ENCODE measurements at regions not wholly inside any gene's neighbourhood (a gene's known extent, or its start where the extent isn't known, plus 50 kb on each side); places are given as distances from the start of the nearest gene placed in this dataset.

DNA sequence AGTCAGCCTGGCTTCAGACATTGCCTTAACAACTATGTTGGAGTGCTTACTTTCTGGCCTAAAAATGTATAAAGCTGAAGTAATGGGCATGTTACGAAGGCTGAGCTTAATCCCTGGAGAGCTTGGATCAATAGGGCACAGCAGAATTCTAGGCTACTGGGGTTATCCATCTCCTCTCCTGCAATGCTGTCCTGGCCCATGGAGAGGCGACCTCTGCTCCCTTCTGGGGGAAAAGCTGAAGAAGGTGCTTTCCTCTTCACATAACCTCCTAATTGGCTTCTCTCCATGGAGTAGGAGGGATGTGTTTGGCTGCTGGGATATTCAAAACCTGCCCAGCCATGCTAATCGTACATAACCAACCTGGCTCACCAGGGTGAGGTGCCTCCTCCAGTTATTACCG, 403.5 kb downstream of the DMRT2 start:
- TF ChIP-seq, protein P1, sequence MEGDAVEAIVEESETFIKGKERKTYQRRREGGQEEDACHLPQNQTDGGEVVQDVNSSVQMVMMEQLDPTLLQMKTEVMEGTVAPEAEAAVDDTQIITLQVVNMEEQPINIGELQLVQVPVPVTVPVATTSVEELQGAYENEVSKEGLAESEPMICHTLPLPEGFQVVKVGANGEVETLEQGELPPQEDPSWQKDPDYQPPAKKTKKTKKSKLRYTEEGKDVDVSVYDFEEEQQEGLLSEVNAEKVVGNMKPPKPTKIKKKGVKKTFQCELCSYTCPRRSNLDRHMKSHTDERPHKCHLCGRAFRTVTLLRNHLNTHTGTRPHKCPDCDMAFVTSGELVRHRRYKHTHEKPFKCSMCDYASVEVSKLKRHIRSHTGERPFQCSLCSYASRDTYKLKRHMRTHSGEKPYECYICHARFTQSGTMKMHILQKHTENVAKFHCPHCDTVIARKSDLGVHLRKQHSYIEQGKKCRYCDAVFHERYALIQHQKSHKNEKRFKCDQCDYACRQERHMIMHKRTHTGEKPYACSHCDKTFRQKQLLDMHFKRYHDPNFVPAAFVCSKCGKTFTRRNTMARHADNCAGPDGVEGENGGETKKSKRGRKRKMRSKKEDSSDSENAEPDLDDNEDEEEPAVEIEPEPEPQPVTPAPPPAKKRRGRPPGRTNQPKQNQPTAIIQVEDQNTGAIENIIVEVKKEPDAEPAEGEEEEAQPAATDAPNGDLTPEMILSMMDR (IDR thresholded peaks at IDR 0.05), result no peak
- TF ChIP-seq POLR2AphosphoS5 (IDR thresholded peaks at IDR 0.05), result no peak

All from stomach (tissue), 4 donors.